GM21619 (cell line): ENCODE measurements at regions not wholly inside any gene's neighbourhood (a gene's known extent, or its start where the extent isn't known, plus 50 kb on each side); places are given as distances from the start of the nearest gene placed in this dataset.
"Not testable (repeated sequence)": the region's sequence is repeated elsewhere in the genome, so short reads cannot be mapped to it uniquely, and the experiment has no call there.

Experiments
- ATAC-seq: cut with Tn5 transposase; IDR thresholded peaks from one replicate; pipeline ENCODE4 v1.9.1; 2021; ENCODE audit not compliant: unreplicated experiment

DNA sequence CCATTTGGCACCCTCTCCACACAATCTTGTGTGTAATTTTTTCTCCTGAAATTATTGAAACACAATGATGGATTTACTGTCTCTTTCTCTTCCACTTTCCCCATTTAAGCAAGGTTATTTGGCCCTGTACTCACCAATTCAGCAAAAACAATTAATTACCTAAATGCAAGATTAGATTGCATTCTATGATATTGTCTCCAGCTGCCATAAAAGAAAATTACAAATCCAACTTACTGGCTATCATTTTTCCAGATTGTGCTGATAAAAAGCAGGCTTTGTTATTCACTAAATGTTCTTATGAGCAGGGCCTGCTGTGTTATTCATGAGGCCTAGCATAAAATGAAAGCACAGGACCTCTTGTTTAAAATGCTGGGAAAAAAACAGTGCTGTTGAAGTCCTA lies 95.8 kb upstream of the IRAK1BP1 start:
- no peak for ATAC-seq

- no peak for ATAC-seq
Measured at GRCh38 chr6:78781001-78781400, 86.3 kb upstream of the IRAK1BP1 start.

DNA sequence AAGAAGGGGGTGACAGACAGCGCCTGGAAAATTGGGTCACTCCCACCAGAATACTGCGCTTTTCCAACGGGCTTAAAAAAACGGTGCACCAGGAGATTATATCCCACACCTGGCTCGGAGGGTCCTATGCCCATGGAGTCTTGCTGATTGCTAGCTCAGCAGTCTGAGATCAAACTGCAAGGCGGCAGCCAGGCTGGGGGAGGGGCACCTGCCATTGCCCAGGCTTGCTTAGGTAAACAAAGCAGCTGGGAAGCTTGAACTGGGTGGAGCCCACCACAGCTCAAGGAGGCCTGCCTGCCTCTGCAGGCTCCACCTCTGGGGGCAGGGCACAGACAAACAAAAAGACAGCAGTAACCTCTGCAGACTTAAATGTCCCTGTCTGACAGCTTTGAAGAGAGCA lies 84.0 kb upstream of the IRAK1BP1 start:
- ATAC-seq = not testable (repeated sequence)

GRCh38 chr6:78797270-78797669 lies 70.1 kb upstream of the IRAK1BP1 start:
- no peak for ATAC-seq

GRCh38 chr6:78799682-78800081 lies 67.7 kb upstream of the IRAK1BP1 start:
- no peak for ATAC-seq

GRCh38 chr6:78806792-78807191 lies 60.6 kb upstream of the IRAK1BP1 start:
- ATAC-seq = not testable (repeated sequence)

DNA sequence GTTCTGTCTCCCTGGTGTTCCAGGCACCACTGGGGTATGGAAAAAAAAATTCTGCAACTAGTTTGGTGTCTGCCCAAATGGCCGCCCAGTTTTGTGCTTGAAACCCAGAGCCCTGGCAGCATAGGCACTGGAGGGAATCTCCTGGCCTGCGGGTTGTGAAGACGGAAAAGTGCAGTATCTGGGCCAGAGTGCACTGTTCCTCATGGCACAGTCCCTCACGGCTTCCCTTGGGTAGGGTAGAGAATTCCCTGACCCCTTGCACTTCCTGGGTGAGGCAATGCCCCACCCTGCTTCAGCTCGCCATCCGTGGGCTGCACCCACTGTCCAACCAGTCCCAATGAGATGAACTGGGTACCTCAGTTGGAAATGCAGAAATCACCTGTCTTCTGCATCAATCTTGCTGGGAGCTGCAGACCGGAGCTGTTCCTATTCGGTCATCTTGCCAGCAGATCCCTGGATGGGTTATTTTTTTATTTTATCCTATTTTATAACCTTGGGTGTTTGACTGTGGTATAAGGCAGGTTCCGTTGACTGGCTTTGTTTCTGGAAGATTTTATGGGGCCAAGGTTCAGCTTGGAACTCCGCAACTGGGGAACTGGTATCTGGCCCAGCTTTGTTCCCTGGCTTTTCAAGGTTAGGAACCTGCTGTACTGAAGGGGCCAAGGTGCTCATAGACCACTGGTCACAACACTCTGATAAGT lies 59.5 kb upstream of the IRAK1BP1 start:
- not testable (repeated sequence) for ATAC-seq

DNA sequence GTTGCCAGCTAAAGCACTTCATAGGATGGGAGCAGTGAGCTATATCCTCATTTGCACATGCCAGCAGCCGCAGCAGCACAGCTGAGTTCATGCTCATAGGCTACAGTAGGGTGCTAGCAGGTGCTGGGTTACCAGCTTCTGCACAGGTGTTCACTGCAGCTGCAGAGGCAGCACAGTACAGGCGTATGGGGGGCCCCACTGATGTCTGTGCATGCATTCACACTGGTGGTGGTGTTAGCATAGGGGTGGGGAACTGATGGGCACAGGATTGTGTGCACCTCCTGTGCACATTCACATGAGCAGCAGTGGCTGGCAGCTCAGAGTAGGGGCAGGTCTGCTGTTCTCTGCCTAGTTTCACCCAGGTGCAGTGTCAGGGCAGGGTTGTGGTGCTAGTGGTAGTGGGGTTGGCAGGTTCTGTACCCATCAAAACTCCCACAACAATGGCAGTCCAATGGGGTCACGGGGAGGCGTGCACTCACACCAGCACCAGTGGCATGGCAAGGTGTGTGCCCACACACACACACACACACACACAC lies 58.9 kb upstream of the IRAK1BP1 start:
- ATAC-seq = no peak

DNA sequence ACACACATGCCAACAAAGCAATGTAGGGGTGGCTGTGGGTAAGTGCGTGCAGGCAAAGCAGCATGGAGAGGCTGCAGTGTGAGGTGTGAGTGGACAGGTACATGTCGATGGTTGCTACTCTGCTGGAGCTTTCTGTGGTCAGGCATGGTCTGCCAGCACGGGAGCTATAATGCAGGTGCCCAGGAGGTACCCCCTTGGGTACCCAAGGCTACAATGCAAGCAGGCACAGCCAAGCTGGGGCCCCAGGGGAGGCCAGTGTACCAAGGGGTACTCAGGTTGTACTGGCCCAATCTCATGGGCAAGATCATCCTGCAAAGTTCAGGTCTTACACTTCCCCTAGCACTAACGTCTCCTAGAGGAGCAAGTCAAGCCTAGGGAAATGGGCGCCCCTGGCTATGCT lies 58.4 kb upstream of the IRAK1BP1 start:
- ATAC-seq = no peak

DNA sequence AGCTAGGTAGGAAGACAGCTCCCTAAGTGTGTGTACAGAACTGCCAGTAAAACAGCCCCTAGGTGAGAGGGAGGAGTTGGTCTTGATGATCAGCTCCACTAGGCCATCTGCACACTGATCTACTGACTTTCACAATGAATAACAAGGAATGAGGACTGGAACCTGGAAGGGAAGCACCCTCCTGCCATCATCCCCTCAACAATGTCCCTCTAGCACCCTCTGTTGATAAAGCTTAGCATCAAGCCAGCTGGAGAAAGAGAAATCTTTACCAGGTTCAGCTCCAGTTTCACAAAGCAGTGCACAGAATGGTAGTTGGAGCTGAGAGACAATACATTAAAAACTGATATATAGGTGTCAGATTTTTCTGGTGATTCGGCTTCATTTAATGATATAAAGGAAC lies 57.2 kb upstream of the IRAK1BP1 start:
- ATAC-seq = no peak

DNA sequence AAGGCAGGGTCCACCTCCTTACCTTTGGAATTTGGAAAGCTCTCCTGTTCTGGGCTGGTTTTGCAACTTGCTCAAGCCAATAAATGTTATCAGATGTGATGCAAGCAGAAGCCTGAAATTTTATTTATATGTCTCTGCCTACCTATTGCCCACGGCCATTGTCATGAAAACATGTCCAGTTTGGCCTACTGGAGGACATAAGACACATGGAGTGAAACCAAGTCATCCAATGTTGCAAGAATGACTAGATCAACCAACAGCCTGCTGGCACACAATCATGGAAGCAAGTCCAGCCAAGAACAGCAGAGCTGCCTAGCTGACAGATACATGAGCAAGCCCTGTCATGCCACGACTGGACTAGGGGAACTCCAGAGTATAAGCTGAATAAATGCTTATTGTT lies 56.7 kb upstream of the IRAK1BP1 start:
- ATAC-seq = no peak
